ENCODE measurements at regions not wholly inside any gene's neighbourhood (a gene's known extent, or its start where the extent isn't known, plus 50 kb on each side); places are given as distances from the start of the nearest gene placed in this dataset.

DNA sequence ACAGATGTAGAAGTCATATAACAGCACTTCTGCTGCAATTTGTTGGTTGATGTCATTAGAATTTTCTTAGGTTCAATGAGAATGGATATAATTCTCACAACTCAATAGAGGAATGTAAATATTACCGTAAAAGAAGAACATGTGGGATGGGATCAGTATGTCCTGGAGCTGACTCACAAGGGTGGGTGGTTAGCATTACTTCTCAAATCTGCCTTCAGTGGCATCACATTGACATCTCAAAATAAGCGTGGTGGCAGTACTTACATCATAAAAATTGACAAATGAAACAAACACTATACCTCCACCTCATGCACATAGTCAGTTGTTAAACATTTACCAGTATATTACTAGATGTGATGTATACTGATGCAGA, 1068.0 kb upstream of the CADM2 start:
- H3K27me3 ChIP-seq: no peaks in the 10 kb centered on the region
- H3K4me3 ChIP-seq: no peak overlapping the region
- TF ChIP-seq, protein P1, sequence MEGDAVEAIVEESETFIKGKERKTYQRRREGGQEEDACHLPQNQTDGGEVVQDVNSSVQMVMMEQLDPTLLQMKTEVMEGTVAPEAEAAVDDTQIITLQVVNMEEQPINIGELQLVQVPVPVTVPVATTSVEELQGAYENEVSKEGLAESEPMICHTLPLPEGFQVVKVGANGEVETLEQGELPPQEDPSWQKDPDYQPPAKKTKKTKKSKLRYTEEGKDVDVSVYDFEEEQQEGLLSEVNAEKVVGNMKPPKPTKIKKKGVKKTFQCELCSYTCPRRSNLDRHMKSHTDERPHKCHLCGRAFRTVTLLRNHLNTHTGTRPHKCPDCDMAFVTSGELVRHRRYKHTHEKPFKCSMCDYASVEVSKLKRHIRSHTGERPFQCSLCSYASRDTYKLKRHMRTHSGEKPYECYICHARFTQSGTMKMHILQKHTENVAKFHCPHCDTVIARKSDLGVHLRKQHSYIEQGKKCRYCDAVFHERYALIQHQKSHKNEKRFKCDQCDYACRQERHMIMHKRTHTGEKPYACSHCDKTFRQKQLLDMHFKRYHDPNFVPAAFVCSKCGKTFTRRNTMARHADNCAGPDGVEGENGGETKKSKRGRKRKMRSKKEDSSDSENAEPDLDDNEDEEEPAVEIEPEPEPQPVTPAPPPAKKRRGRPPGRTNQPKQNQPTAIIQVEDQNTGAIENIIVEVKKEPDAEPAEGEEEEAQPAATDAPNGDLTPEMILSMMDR (IDR thresholded peaks at IDR 0.05): no peak
- no peak overlapping the region for H3K27ac ChIP-seq
- no peak for DNase-seq (ENCODE audit: low spot score)
- H3K9me3 ChIP-seq: no peaks in the 10 kb centered on the region
- H3K4me1 ChIP-seq: no peaks in the 10 kb centered on the region
- H3K36me3 ChIP-seq: no peaks in the 10 kb centered on the region

DNA sequence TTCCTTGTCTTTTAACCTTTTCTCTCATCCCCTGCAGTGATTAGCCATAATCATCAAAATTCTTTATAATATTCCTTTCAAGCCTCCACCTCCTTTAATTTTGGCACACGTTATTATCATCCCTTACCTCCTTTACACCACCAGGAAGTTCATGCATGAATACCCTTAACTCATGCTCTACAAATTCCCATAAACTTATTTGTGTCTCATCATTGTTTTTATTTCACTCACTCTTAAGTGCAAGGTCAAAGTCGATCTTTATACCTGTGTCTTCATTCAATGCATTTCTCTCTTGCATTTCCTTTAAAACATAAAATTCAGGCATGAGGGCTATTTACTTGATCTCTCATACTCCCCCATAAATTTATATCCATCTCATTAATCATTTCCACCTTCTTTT, 1064.6 kb upstream of the CADM2 start:
- Histone ChIP-seq H3K4me3 (no peak overlapping the region), H3K36me3 (no peaks in the 10 kb centered on the region), H3K27ac (no peak overlapping the region), H3K27me3 (no peaks in the 10 kb centered on the region), H3K4me1 (no peaks in the 10 kb centered on the region), H3K9me3 (no peaks in the 10 kb centered on the region)
- no peak for DNase-seq (ENCODE audit: low spot score)
- TF ChIP-seq, protein P1 (IDR thresholded peaks at IDR 0.05): no peak

DNA sequence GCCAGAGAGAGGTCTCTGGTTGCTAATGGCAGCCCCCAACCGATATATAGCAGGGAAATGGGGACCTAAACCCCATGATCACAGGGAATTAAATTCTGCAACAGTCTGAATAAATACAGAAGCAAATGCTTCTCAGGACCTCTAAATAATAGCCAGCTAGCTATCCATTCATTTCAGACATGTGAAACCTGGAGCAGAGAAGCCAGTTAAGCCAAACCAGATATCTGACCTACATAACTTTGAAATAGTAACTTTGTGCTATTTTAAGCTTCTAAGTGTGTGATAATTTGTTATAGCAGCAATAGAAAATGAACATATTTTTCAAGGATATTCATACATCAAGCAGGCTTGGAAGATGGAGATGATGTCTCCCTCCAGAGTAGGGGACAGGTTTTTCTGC, 1062.9 kb upstream of the CADM2 start:
- DNase-seq (ENCODE audit: low spot score): no peak
- no peak overlapping the region for H3K27ac ChIP-seq
- TF ChIP-seq, protein P1 (IDR thresholded peaks at IDR 0.05): no peak

DNA sequence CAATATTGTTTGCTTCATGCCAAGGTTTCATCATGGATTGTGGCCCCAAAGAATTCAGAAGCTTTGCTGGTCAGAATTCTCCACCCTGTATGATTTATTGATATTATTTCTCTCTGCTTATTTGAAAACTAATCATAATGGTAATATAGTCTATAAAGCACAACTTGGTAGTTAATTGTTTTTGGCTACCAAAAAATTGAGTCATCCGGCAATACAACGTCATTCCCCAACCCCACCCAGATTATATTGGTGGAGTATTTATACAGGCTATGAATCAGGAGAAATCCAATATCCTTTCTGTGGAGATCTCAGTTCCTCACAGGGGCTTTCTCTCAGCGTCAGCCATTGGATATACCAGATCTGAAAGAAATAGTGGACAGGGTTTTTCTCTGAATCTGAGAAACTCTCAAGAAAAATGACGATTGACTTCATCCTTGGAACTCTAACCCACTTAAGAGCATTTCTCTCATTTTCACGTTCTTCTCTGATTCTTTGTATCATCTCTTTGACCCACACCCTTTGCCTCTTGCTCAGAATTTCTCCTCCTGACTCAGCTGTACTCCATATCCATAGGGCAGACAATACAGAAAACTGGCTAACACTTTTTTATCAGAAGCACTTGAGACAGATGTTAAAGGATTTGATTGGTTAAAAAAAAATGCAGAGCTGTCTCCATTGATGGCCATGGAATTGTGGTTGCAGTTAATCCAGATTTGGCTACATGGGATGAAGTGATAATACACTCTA, 1055.8 kb upstream of the CADM2 start:
- Histone ChIP-seq H3K36me3 (no peaks in the 10 kb centered on the region), H3K27me3 (no peaks in the 10 kb centered on the region), H3K4me1 (no peaks in the 10 kb centered on the region), H3K27ac (no peak overlapping the region), H3K9me3 (no peaks in the 10 kb centered on the region), H3K4me3 (no peak overlapping the region)
- DNase-seq (ENCODE audit: low spot score): no peak
- TF ChIP-seq, protein P1 (IDR thresholded peaks at IDR 0.05): no peak

More for the DNA sequence above, 1062.9 kb upstream of the CADM2 start:
- Histone ChIP-seq H3K36me3 (no peaks in the 10 kb centered on the region), H3K27me3 (no peaks in the 10 kb centered on the region), H3K4me1 (no peaks in the 10 kb centered on the region), H3K9me3 (no peaks in the 10 kb centered on the region), H3K4me3 (no peak overlapping the region)

DNA sequence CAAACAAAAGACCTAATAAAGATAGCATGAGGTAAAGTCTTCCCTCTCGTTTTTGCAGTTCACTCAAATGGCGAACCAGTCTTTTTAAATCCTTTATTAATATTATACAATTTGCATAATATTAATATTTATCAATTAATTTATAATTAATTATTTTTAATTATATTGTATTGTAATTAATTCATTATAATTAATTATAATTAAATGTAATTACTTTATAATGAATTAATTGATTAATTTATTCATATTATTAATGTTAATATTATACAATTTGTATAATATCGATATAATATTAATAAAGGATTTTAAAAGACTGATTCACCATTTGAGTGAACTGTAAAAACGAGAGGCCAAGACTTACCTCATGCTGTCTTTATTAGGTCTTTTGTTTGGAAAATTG, 1045.4 kb upstream of the CADM2 start:
- Histone ChIP-seq H3K4me3 (no peak overlapping the region), H3K27ac (no peak overlapping the region), H3K9me3 (no peaks in the 10 kb centered on the region), H3K4me1 (no peaks in the 10 kb centered on the region), H3K27me3 (no peaks in the 10 kb centered on the region), H3K36me3 (no peaks in the 10 kb centered on the region)
- TF ChIP-seq, protein P1 (IDR thresholded peaks at IDR 0.05): no peak
- no peak for DNase-seq (ENCODE audit: low spot score)

DNA sequence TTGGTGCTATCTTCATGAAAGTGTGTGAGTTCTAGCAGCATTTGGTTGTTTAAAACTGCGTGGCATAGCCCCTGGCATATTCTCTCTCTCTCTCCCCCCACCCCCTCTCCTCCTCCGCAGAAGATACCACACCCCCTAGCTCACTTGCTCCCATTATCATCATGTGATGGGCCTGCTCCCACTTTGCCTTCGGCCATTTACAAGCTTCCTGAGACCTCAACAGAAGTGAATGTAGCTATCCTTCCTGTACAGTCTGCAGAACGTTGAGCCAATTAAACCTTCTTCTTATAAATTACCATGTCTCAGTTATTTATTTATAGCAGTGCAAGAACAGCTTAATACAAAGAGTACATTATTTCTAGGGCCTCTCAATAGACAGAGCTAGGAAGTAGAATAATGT, 1032.5 kb upstream of the CADM2 start:
- H3K4me3 ChIP-seq: no peak overlapping the region
- H3K4me1 ChIP-seq: no peaks in the 10 kb centered on the region
- no peak for DNase-seq (ENCODE audit: low spot score)
- H3K36me3 ChIP-seq: no peaks in the 10 kb centered on the region
- no peaks in the 10 kb centered on the region for H3K27me3 ChIP-seq
- peaks cover 0 to 38% of the 10 kb centered on the region in 2 donors for H3K9me3 ChIP-seq
- TF ChIP-seq, protein P1 (IDR thresholded peaks at IDR 0.05): no peak
- no peak overlapping the region for H3K27ac ChIP-seq
